ENCODE measurements at regions not wholly inside any gene's neighbourhood (a gene's known extent, or its start where the extent isn't known, plus 50 kb on each side); places are given as distances from the start of the nearest gene placed in this dataset.

DNA sequence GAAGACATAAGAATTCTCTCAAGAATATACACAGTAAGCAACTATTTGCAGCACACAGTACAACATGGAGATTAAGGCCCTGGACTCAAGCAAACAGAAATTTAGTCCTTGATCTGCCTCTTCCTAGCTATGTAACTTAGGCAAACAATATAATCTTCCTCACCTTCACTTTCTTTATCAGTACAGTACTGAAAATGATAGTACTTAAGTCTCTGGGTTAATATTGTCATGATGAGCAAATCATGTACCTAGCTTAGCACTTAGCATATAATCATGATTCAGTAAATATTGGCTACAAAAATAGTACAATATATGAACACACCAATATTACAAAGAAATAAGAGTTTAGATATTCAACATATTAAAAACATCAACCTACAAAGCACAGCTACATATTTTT is 320.5 kb downstream of the HACE1 start (continued):
- TF ChIP-seq, protein P1, sequence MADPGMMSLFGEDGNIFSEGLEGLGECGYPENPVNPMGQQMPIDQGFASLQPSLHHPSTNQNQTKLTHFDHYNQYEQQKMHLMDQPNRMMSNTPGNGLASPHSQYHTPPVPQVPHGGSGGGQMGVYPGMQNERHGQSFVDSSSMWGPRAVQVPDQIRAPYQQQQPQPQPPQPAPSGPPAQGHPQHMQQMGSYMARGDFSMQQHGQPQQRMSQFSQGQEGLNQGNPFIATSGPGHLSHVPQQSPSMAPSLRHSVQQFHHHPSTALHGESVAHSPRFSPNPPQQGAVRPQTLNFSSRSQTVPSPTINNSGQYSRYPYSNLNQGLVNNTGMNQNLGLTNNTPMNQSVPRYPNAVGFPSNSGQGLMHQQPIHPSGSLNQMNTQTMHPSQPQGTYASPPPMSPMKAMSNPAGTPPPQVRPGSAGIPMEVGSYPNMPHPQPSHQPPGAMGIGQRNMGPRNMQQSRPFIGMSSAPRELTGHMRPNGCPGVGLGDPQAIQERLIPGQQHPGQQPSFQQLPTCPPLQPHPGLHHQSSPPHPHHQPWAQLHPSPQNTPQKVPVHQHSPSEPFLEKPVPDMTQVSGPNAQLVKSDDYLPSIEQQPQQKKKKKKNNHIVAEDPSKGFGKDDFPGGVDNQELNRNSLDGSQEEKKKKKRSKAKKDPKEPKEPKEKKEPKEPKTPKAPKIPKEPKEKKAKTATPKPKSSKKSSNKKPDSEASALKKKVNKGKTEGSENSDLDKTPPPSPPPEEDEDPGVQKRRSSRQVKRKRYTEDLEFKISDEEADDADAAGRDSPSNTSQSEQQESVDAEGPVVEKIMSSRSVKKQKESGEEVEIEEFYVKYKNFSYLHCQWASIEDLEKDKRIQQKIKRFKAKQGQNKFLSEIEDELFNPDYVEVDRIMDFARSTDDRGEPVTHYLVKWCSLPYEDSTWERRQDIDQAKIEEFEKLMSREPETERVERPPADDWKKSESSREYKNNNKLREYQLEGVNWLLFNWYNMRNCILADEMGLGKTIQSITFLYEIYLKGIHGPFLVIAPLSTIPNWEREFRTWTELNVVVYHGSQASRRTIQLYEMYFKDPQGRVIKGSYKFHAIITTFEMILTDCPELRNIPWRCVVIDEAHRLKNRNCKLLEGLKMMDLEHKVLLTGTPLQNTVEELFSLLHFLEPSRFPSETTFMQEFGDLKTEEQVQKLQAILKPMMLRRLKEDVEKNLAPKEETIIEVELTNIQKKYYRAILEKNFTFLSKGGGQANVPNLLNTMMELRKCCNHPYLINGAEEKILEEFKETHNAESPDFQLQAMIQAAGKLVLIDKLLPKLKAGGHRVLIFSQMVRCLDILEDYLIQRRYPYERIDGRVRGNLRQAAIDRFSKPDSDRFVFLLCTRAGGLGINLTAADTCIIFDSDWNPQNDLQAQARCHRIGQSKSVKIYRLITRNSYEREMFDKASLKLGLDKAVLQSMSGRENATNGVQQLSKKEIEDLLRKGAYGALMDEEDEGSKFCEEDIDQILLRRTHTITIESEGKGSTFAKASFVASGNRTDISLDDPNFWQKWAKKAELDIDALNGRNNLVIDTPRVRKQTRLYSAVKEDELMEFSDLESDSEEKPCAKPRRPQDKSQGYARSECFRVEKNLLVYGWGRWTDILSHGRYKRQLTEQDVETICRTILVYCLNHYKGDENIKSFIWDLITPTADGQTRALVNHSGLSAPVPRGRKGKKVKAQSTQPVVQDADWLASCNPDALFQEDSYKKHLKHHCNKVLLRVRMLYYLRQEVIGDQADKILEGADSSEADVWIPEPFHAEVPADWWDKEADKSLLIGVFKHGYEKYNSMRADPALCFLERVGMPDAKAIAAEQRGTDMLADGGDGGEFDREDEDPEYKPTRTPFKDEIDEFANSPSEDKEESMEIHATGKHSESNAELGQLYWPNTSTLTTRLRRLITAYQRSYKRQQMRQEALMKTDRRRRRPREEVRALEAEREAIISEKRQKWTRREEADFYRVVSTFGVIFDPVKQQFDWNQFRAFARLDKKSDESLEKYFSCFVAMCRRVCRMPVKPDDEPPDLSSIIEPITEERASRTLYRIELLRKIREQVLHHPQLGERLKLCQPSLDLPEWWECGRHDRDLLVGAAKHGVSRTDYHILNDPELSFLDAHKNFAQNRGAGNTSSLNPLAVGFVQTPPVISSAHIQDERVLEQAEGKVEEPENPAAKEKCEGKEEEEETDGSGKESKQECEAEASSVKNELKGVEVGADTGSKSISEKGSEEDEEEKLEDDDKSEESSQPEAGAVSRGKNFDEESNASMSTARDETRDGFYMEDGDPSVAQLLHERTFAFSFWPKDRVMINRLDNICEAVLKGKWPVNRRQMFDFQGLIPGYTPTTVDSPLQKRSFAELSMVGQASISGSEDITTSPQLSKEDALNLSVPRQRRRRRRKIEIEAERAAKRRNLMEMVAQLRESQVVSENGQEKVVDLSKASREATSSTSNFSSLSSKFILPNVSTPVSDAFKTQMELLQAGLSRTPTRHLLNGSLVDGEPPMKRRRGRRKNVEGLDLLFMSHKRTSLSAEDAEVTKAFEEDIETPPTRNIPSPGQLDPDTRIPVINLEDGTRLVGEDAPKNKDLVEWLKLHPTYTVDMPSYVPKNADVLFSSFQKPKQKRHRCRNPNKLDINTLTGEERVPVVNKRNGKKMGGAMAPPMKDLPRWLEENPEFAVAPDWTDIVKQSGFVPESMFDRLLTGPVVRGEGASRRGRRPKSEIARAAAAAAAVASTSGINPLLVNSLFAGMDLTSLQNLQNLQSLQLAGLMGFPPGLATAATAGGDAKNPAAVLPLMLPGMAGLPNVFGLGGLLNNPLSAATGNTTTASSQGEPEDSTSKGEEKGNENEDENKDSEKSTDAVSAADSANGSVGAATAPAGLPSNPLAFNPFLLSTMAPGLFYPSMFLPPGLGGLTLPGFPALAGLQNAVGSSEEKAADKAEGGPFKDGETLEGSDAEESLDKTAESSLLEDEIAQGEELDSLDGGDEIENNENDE (IDR thresholded peaks at IDR 0.05; ENCODE audit: insufficient replicate concordance, low read length) = no peak

All from H1 (cell line).